K562 (cell line): ENCODE measurements at regions not wholly inside any gene's neighbourhood (a gene's known extent, or its start where the extent isn't known, plus 50 kb on each side); places are given as distances from the start of the nearest gene placed in this dataset.

Experiments used
- CREB3 ChIP-seq: fragments of 450-650 bp; conservative IDR thresholded peaks from 2 replicates; pipeline ENCODE4 v1.6.1; 2016; ENCODE audit warnings: missing genetic modification characterization, low read depth, mild to moderate bottlenecking, missing compliant biosample characterization, moderate library complexity
- CTCF ChIP-seq, 3 experiments: IDR thresholded peaks in 2 of 3; conservative IDR thresholded peaks in 1 of 3; 2 replicates each; pipeline ENCODE4 v1.5.1; 2011 to 2012; ENCODE audit warnings: low read length in 3 of 3, mild to moderate bottlenecking in 3 of 3, control low read depth in 2 of 3, improper control_type of control experiment in 1 of 3, inconsistent platforms in 1 of 3, low read depth in 1 of 3, mixed read lengths in 1 of 3, moderate library complexity in 1 of 3; ENCODE audit not compliant: insufficient read depth in 2 of 3
- FOXA1 ChIP-seq: fragments of 450-650 bp; IDR thresholded peaks from 2 replicates; pipeline ENCODE4 v1.6.1; 2016; ENCODE audit warnings: mild to moderate bottlenecking, borderline replicate concordance
- GABPA ChIP-seq: fragments of 200-800 bp; sonication (Bioruptor generic); conservative IDR thresholded peaks from 2 replicates; pipeline ENCODE4 v1.6.1; 2016; ENCODE audit warnings: low read depth, missing genetic modification characterization, missing compliant biosample characterization
- GABPB1 ChIP-seq: sonication (generic); formaldehyde crosslinking; IDR thresholded peaks from 2 replicates; pipeline ENCODE4 v1.8.0; 2022; ENCODE audit warnings: mild to moderate bottlenecking, missing genetic modification reagents
- MAZ ChIP-seq, 2 experiments: fragments of 450-650 bp in 1 of 2; sonication (generic) in 1 of 2; formaldehyde crosslinking; IDR thresholded peaks in 1 of 2; conservative IDR thresholded peaks in 1 of 2; 2 replicates each; pipeline versions ENCODE4 v1.4.0 to v1.5.0; 2020; ENCODE audit warnings: mild to moderate bottlenecking in 1 of 2, missing genetic modification reagents in 1 of 2
- MEF2D ChIP-seq: conservative IDR thresholded peaks from 2 replicates; pipeline ENCODE4 v1.6.1; 2016; ENCODE audit warnings: low read depth, missing genetic modification characterization, missing compliant biosample characterization
- NCOA1 ChIP-seq: fragments of 450-650 bp; IDR thresholded peaks from 2 replicates; pipeline ENCODE4 v1.6.1; 2016; ENCODE audit warnings: low read depth
- NFIC ChIP-seq: fragments of 450-650 bp; IDR thresholded peaks from 2 replicates; pipeline ENCODE4 v1.6.1; 2017; ENCODE audit warnings: mild to moderate bottlenecking, inconsistent platforms
- PCBP2 ChIP-seq: fragments of 200-400 bp; formaldehyde crosslinking; IDR thresholded peaks from 2 replicates; pipeline ENCODE4 v1.6.1; 2018; ENCODE audit warnings: low read length, low read depth, mild to moderate bottlenecking, moderate library complexity; ENCODE audit not compliant: poor library complexity, severe bottlenecking
- POLR2AphosphoS5 ChIP-seq: IDR thresholded peaks from 2 replicates; pipeline ENCODE4 v1.6.1; 2011; ENCODE audit warnings: mild to moderate bottlenecking, low read depth, low read length, moderate library complexity; ENCODE audit not compliant: control insufficient read depth, insufficient read depth
- RCOR1 ChIP-seq, 2 experiments: IDR thresholded peaks; 2 replicates each; pipeline ENCODE4 v1.6.1; 2012; ENCODE audit warnings: low read depth in 2 of 2, low read length in 2 of 2, borderline replicate concordance in 1 of 2, improper control_type of control experiment in 1 of 2
- ZNF24 ChIP-seq: fragments of 450-650 bp; IDR thresholded peaks from 2 replicates; pipeline ENCODE4 v1.6.1; 2016

- TF ChIP-seq NCOA1 (no peak), POLR2AphosphoS5 (no peak), MAZ (CRISPR knock-in tag; conservative IDR thresholded peaks at IDR 0.05 in 1 of 2, IDR thresholded peaks at IDR 0.05 in 1 of 2) (no peak), RCOR1 (IDR thresholded peaks at IDR 0.05; ENCODE audit: borderline replicate concordance in 1 of 2, low read depth in 2 of 2, low read length in 2 of 2) (peak in 1 of 2 experiments; percentile 27; a peak in 1 of 4 replicates), MEF2D (tag) (no peak), ZNF24 (no peak), GABPB1 (CRISPR knock-in tag) (no peak), GABPA (tag) (no peak), NFIC (peak; percentile 96), CREB3 (tag) (no peak), PCBP2 (no peak), FOXA1 (no peak), CTCF (IDR thresholded peaks at IDR 0.05 in 2 of 3, conservative IDR thresholded peaks at IDR 0.05 in 1 of 3; ENCODE audit: insufficient read depth in 2 of 3, low read depth in 1 of 3, low read length in 3 of 3) (peak; percentile 42 to 64 (median 48); a peak in 4 of 6 replicates)
These were observed 408.9 kb upstream of the THBS1 start for GRCh38 chr15:39171944-39172368.
